K562 (cell line): ENCODE measurements at regions not wholly inside any gene's neighbourhood (a gene's known extent, or its start where the extent isn't known, plus 50 kb on each side); places are given as distances from the start of the nearest gene placed in this dataset.

Source experiments
- ATAC-seq: fragments of 200-7000 bp; cut with Tn5 transposase; 3 replicates; pipeline ENCODE4 v1.9.1; 2020; ENCODE audit warnings: moderate library complexity
- BruUV-seq: library from RNA; stranded (reverse); fragments of 400-500 nt; replicated peaks from 2 replicates; lab custom pipeline; 2021; lab: Mats Ljungman, UMichigan
- CTCF ChIA-PET: fragments of 300-600 bp; formaldehyde crosslinking; extraction: SDS; loops from one replicate; lab custom pipeline; 2021; ENCODE audit warnings: low intra/inter-chr PET ratio; lab: Yijun Ruan, JAX
- POLR2A ChIA-PET: fragments of 300-600, 350-650 bp; sonication (Branson Sonifier 250); formaldehyde crosslinking; extraction: SDS; loops from one replicate; lab custom pipeline; 2021; ENCODE audit warnings: antibody characterized with exemption, inconsistent platforms; lab: Yijun Ruan, JAX
- DNase-seq, 4 experiments: peaks; one replicate each; pipeline versions ENCODE4 v3.0.0 to v3.0.0-alpha.2; 2011 to 2018; ENCODE audit warnings: low spot score in 3 of 4, mixed read lengths in 3 of 4; ENCODE audit errors: extremely low read depth in 1 of 4
- FAIRE-seq: peaks from 2 replicates; lab custom pipeline; 2011; peaks lifted over from hg19 to GRCh38; lab: Jason Lieb, UNC
- H2AFZ ChIP-seq: 2 replicates; pipeline ENCODE4 v1.6.0; 2011; ENCODE audit warnings: low read depth, low read length, control low read depth, inconsistent platforms
- H3K27ac ChIP-seq: fragments of 200-600 bp; 3 replicates; pipeline ENCODE4 v1.8.0; 2011; ENCODE audit warnings: low read depth, mild to moderate bottlenecking, control low read depth, inconsistent platforms, low read length, moderate library complexity, mixed read lengths; ENCODE audit errors: extremely low read depth
- H3K27me3 ChIP-seq, 2 experiments: fragments of 300-600 bp in 1 of 2; 2 replicates in 1 of 2; 3 replicates in 1 of 2; pipeline versions ENCODE4 v1.6.0 to v1.8.0; 2011; ENCODE audit warnings: inconsistent platforms in 2 of 2, low read length in 2 of 2, mild to moderate bottlenecking in 1 of 2, mixed read lengths in 1 of 2, moderate library complexity in 1 of 2; ENCODE audit not compliant: control insufficient read depth in 2 of 2, insufficient read depth in 2 of 2
- H3K36me3 ChIP-seq: fragments of 300-600 bp; 3 replicates; pipeline ENCODE4 v1.8.0; 2011; ENCODE audit warnings: mild to moderate bottlenecking, low read length, inconsistent platforms; ENCODE audit not compliant: control insufficient read depth, insufficient read depth
- H3K4me1 ChIP-seq, 2 experiments: fragments of 200-600 bp in 1 of 2; replicated peaks in 1 of 2; 2 replicates in 1 of 2; 3 replicates in 1 of 2; pipeline versions ENCODE4 v1.5.1 to v1.8.0; 2011; ENCODE audit warnings: inconsistent platforms in 2 of 2, low read length in 2 of 2, mild to moderate bottlenecking in 1 of 2, mixed read lengths in 1 of 2, moderate library complexity in 1 of 2; ENCODE audit not compliant: control insufficient read depth in 2 of 2, insufficient read depth in 2 of 2
- H3K4me2 ChIP-seq: 2 replicates; pipeline ENCODE4 v1.6.1; 2011; ENCODE audit warnings: low read length, control low read depth, inconsistent platforms, mixed read lengths; ENCODE audit not compliant: insufficient read depth
- H3K4me3 ChIP-seq: fragments of 200-600 bp; sonication (generic), shearing (Covaris generic); 2 replicates; pipeline ENCODE4 v1.5.1; 2016; ENCODE audit warnings: control low read depth, inconsistent platforms
- H3K79me2 ChIP-seq: fragments of 200-600 bp; 3 replicates; pipeline ENCODE4 v1.8.0; 2011; ENCODE audit warnings: low read length, inconsistent platforms; ENCODE audit not compliant: control insufficient read depth, insufficient read depth
- H3K9ac ChIP-seq, 2 experiments: 2 replicates each; pipeline versions ENCODE4 v1.6.0 to v1.6.1; 2011; ENCODE audit warnings: low read depth in 2 of 2, low read length in 2 of 2, control low read depth in 1 of 2, inconsistent platforms in 1 of 2, mild to moderate bottlenecking in 1 of 2, mixed read lengths in 1 of 2; ENCODE audit not compliant: insufficient read depth in 1 of 2
- H3K9me1 ChIP-seq: one replicate; pipeline ENCODE4 v1.6.0; 2011; ENCODE audit warnings: inconsistent platforms, mild to moderate bottlenecking, low read length, moderate library complexity; ENCODE audit not compliant: control insufficient read depth, insufficient read depth
- H3K9me3 ChIP-seq: replicated peaks from 2 replicates; pipeline ENCODE4 v1.5.1; 2011; ENCODE audit warnings: low read depth, low read length, inconsistent platforms; ENCODE audit not compliant: control insufficient read depth, insufficient read depth
- H4K20me1 ChIP-seq: replicated peaks from 2 replicates; pipeline ENCODE4 v1.6.1; 2011; ENCODE audit warnings: low read length, inconsistent platforms, mixed read lengths; ENCODE audit not compliant: control insufficient read depth, insufficient read depth
- CSDE1 ChIP-seq, 2 experiments: fragments of 450-650 bp; IDR thresholded peaks; 2 replicates each; pipeline ENCODE4 v1.6.1; 2016; ENCODE audit warnings: mild to moderate bottlenecking in 1 of 2
- EHMT2 ChIP-seq: fragments of 450-650 bp; IDR thresholded peaks from 2 replicates; pipeline ENCODE4 v1.6.1; 2018; ENCODE audit warnings: antibody characterized with exemption
- ETV1 ChIP-seq: fragments of 450-650 bp; conservative IDR thresholded peaks from 2 replicates; pipeline ENCODE4 v1.6.1; 2016; ENCODE audit warnings: missing genetic modification characterization, control low read depth, low read depth, missing compliant biosample characterization
- HLTF ChIP-seq: fragments of 450-650 bp; IDR thresholded peaks from 2 replicates; pipeline ENCODE4 v1.6.1; 2016
- NFYB ChIP-seq: IDR thresholded peaks from 2 replicates; pipeline ENCODE4 v1.6.1; 2011; ENCODE audit warnings: mild to moderate bottlenecking, moderate library complexity; ENCODE audit not compliant: insufficient read length; ENCODE audit errors: extremely low read depth
- NR2C2 ChIP-seq, 2 experiments: fragments of 200-800 bp in 1 of 2; sonication (Bioruptor generic) in 1 of 2; sonication (generic) in 1 of 2; formaldehyde crosslinking in 1 of 2; IDR thresholded peaks; 2 replicates each; pipeline versions ENCODE4 v1.6.1 to v1.8.0; 2016 to 2022; ENCODE audit warnings: mild to moderate bottlenecking in 1 of 2, missing compliant biosample characterization in 1 of 2, missing genetic modification characterization in 1 of 2, missing genetic modification reagents in 1 of 2
- PKNOX1 ChIP-seq: fragments of 450-650 bp; IDR thresholded peaks from 2 replicates; pipeline ENCODE4 v1.6.1; 2016
- POLR2A ChIP-seq: fragments of 450-650 bp; conservative IDR thresholded peaks from 2 replicates; pipeline ENCODE4 v1.6.1; 2016
- PTBP1 ChIP-seq: fragments of 200-400 bp; formaldehyde crosslinking; IDR thresholded peaks from 2 replicates; pipeline ENCODE4 v1.6.1; 2017; ENCODE audit warnings: low read depth, low read length
- TEAD1 ChIP-seq, 2 experiments: fragments of 450-650 bp in 1 of 2; sonication (generic) in 1 of 2; formaldehyde crosslinking; IDR thresholded peaks; 2 replicates each; pipeline versions ENCODE4 v1.4.0 to v1.8.0; 2020 to 2022; ENCODE audit warnings: mild to moderate bottlenecking in 2 of 2, missing genetic modification reagents in 1 of 2
- TRIM28 ChIP-seq: fragments of 450-650 bp; IDR thresholded peaks from 2 replicates; pipeline ENCODE4 v1.6.1; 2017
- ZNF280B ChIP-seq: fragments of 250-450 bp; sonication (Bioruptor Pico); IDR thresholded peaks from 2 replicates; pipeline ENCODE4 v1.5.1; 2021; ENCODE audit warnings: mild to moderate bottlenecking
- ZNF316 ChIP-seq: fragments of 450-650 bp; IDR thresholded peaks from 2 replicates; pipeline ENCODE4 v1.6.1; 2016
- whole genome bisulfite sequencing: fragments of 100-300 bp; shearing (Covaris generic); methylation state at CpG from one replicate; pipeline ENCODE4 v1.1.6; 2016; ENCODE audit warnings: low coverage, mixed read lengths; ENCODE audit not compliant: insufficient coverage; ENCODE audit errors: missing lambda C conversion rate; 5-methylcytosine and 5-hydroxymethylcytosine counted together
- in situ Hi-C: fragments of 300-500 bp; cut with MboI; formaldehyde crosslinking; loops from 4 replicates; pipeline ENCODE4 v1.15.0; 2018; ENCODE audit warnings: inconsistent platforms, mixed read lengths
- intact Hi-C: fragments of 100-400 bp; cut with micrococcal nuclease; formaldehyde crosslinking; loops from 2 replicates; pipeline ENCODE4 v1.14.2; 2022

- CTCF ChIA-PET, result no interaction called here
These were observed 119.9 kb downstream of the TMEM174 start for GRCh38 chr5:73292816-73293459.

GRCh38 chr5:73291873-73292272 lies 118.9 kb downstream of the TMEM174 start:
- CTCF ChIA-PET, result no interaction called here
- POLR2A ChIA-PET, result interaction anchor here (0.6 to 0.9 kb wide), 2 partner anchors 13 to 130 kb away, joined by 3 read pairs; no protein-coding TSS in a partner anchor
- in situ Hi-C loops (no loop called here), intact Hi-C loops (no loop called here)
- no peaks in the 10 kb centered on the region for H3K9me1 ChIP-seq
- H3K79me2 ChIP-seq, result no peaks in the 10 kb centered on the region
- H3K9me3 ChIP-seq, result no peaks in the 10 kb centered on the region
- H3K4me1 ChIP-seq, result peaks cover 4 to 9% of the 10 kb centered on the region in 2 experiments; a peak in 3 of 5 replicates
- FAIRE-seq (no peak), ATAC-seq (no peak), DNase-seq (no peak)
- H3K4me2 ChIP-seq, result no peak overlapping the region
- H4K20me1 ChIP-seq, result no peaks in the 10 kb centered on the region
- no TSS peak for BruUV-seq
- H3K27ac ChIP-seq, result no peak overlapping the region
- no peak overlapping the region for H2AFZ ChIP-seq
- no peak overlapping the region for H3K9ac ChIP-seq
- no peaks in the 10 kb centered on the region for H3K36me3 ChIP-seq
- no peak overlapping the region for H3K4me3 ChIP-seq
- peaks cover 26 to 31% of the 10 kb centered on the region in 2 experiments; a peak in 4 of 5 replicates for H3K27me3 ChIP-seq
- WGBS, result 0% methylated on average over 7 of the region's 7 CpGs
- TF ChIP-seq PKNOX1 (no peak), ZNF280B (CRISPR knock-in tag) (no peak), ZNF316 (no peak)

More at GRCh38 chr5:73292816-73293459, 119.9 kb downstream of the TMEM174 start:
- no peak overlapping the region for H3K4me3 ChIP-seq
- WGBS, result 1% methylated on average over 7 of the region's 7 CpGs
- H4K20me1 ChIP-seq, result no peaks in the 10 kb centered on the region
- no peak overlapping the region for H3K9ac ChIP-seq
- no TSS peak for BruUV-seq
- H3K79me2 ChIP-seq, result no peaks in the 10 kb centered on the region
- no peak for FAIRE-seq
- no peaks in the 10 kb centered on the region for H3K9me1 ChIP-seq
- POLR2A ChIA-PET, result interaction anchor here (0.7 kb wide), 1 partner anchor 20 kb away, joined by 3 read pairs; no protein-coding TSS in a partner anchor
- H3K27ac ChIP-seq, result no peak overlapping the region
- TF ChIP-seq HLTF (no peak), PTBP1 (no peak), NFYB (no peak), POLR2A (no peak), TEAD1 (CRISPR knock-in tag; IDR thresholded peaks at IDR 0.05) (no peak), TRIM28 (no peak), EHMT2 (no peak), CSDE1 (IDR thresholded peaks at IDR 0.05) (no peak), NR2C2 (CRISPR knock-in tag; IDR thresholded peaks at IDR 0.05) (no peak), NR2C2 (tag; IDR thresholded peaks at IDR 0.05) (no peak), ETV1 (tag) (no peak), ZNF316 (no peak)
- in situ Hi-C loops (no loop called here), intact Hi-C loops (no loop called here)
- H3K27me3 ChIP-seq, result peaks cover 26 to 34% of the 10 kb centered on the region in 2 experiments; a peak in 4 of 5 replicates
- ATAC-seq, result no peak
- no peaks in the 10 kb centered on the region for H3K36me3 ChIP-seq
- H3K9me3 ChIP-seq, result no peaks in the 10 kb centered on the region
- no peak overlapping the region for H2AFZ ChIP-seq
- no peak for DNase-seq
- no peak overlapping the region for H3K4me2 ChIP-seq
- H3K4me1 ChIP-seq, result peaks cover 11 to 13% of the 10 kb centered on the region in 2 experiments; a peak in 4 of 5 replicates
